GM18907 (cell line): ENCODE measurements at regions not wholly inside any gene's neighbourhood (a gene's known extent, or its start where the extent isn't known, plus 50 kb on each side); places are given as distances from the start of the nearest gene placed in this dataset.

ENCODE experiments used
- ATAC-seq: cut with Tn5 transposase; IDR thresholded peaks from one replicate; pipeline ENCODE4 v1.9.1; 2021; ENCODE audit warnings: mild to moderate bottlenecking, moderate library complexity; ENCODE audit not compliant: unreplicated experiment

DNA sequence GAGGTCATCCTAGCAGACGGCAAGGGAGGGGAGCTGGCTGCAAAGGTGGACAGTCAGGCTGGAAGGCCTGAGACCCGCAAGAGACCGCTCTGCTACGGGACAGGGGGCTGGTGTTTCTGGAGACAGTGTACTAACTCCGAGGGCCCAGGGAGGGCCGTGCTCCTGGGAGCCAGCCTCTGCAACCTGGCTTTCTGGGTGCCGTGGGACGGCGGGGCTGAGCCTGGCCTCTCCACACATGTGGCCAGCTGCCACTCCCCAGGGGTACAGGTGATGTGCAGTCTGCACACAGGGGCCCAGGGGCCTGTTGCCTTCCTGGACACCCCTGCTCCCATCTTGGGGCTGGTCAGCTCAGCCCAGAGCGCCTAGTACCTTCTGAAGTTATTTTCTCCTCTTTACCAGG lies 92.2 kb downstream of the MRPL36 start:
- ATAC-seq: no peak

DNA sequence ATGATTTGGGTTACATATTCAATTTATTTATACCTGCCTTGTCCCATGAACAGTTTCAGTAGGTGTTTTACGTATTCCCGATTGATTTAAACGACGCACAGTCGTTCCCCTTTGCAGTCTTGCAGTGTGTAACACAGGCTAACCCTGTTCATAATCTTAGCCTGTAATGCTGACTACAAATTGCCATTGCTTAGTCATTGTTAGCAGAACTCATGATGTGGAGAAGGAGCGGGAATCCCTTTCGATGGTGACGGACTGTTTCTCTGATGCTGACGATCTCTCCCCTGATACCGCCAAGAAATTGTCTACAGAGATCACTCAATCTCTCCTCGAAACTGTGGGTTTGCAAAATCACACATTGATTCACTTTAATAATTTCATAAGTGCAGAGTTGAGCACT lies 93.2 kb downstream of the MRPL36 start:
- ATAC-seq: no peak

DNA sequence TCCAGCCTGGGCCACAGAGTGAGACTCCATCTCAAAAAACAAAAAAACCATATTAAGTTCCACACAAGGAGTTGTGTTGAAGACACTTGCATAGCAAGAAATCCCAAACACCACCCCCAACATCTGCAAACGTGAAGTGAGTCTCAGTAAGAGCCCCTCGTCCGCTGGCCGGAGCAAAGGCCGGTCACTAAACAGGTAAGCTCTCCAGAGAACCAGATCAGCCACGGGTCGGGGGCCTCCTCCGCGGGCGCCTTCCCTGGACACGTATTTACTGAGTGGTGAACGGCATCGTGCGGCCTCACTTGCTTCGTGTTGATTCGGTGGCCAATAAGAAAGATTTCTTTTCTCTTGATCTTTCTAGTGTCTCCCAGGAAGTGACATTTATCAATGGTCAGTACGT lies 93.6 kb downstream of the MRPL36 start:
- ATAC-seq: no peak

DNA sequence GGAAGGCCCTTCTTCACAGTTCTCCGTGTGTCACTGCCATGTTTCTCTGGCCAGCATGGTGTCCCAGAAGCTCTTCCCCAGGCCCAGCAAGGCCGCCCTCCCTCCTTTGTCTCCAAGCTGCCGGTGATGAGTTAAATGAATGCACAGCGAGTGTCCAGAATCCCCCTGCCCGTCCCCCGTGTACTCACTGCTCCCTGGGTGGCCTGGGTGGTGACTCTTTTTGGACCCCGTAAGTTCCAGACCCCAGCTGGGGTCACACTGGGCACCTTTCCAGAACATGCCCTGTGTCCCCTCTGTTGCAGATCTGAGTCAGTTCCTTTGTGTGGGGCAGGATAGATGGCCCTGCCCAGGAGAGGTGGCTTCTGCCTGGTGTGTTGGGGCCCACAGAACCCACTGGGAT lies 95.0 kb downstream of the MRPL36 start:
- ATAC-seq: no peak

DNA sequence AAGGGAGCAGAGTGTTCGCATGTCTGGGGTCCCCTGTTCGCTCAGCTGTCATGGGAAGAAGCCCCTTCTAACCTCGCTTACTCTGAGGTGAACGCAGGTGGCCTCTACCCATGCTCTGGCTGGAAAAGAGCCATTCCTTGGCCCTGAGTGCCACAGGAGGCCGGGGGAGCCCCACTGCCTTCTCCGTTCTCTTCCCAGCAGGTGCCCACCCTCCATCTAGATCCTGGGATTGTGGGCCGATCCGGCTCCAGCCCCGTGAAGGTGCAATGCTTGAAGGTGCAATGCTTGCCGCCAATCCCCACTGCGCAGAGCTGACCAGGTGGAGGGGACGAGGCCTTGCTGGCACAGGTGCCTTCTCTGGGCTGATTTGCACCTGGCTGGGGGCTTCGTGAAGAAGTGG lies 95.4 kb downstream of the MRPL36 start:
- no peak for ATAC-seq

DNA sequence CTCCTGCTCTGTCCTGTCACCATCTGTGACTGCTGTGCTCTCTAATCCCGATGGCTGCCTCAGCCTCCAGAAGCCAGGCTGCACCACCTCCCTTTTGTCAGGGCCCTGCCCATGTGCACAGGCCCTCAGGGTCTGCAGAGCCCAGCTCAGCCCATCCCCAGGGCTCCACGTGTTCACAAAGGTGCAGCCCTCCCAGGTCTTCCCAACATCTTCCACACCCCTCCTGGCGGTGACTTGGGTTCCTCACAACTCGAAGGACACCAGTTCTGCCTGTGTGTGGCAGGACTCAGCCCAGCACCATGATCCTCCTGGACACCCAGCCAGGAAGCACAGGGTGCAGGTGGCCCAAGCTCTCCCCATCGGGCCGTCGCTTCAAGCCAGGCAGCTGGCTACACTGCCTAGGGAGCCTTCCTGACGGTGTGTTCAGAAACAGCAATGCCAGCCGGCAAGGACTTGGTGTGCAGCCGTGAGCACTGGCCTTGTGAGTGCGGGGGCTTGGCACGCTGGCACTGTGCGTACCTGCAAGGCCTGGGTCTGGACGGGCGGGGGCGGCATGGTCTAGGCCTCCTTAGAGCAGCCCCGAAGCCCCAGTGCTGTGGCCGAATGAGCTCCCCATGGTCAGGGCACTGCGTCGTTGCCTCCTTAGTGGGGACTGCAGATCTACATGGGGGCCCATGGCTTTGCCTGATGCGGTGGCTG lies 96.1 kb downstream of the MRPL36 start:
- no peak for ATAC-seq

DNA sequence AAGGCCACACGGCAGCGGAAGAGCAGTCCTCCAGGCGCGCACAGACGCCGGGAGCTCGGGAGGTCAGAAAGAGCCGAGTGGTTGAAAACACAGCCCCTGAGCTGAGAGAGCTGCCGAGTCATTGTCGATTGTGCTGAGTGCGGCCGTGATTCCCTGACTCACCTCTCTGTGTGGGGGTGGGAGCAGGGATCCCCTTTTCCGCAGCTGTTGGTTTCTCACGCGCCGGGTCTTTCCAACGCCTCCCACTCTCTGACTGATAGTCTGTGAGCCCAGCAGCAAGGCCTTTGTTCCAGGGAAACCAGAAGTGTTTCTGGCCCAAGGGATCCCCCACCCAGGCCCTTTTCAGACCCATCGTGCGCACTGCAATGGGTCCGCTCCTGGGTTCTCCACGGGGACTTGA lies 97.3 kb downstream of the MRPL36 start:
- ATAC-seq: no peak

DNA sequence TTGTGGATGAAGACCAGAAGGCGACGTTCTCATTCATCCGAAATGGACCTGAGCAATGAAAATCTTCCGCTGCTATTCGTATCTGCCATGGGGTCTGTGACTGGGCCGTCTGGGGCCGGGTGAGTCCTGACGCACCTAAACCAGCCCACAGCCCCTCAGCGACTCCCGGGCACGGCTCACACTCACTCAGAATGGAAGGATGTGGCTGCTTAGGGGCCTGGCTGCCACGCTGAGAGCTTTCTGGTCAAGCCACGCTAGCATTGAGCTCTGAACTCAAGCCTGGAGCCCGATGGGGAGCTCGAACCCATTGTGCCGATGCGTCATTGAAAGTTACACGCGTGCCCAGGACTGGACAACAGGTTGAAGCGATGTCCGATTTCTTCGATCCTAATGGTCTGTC lies 97.8 kb downstream of the MRPL36 start:
- no peak for ATAC-seq

DNA sequence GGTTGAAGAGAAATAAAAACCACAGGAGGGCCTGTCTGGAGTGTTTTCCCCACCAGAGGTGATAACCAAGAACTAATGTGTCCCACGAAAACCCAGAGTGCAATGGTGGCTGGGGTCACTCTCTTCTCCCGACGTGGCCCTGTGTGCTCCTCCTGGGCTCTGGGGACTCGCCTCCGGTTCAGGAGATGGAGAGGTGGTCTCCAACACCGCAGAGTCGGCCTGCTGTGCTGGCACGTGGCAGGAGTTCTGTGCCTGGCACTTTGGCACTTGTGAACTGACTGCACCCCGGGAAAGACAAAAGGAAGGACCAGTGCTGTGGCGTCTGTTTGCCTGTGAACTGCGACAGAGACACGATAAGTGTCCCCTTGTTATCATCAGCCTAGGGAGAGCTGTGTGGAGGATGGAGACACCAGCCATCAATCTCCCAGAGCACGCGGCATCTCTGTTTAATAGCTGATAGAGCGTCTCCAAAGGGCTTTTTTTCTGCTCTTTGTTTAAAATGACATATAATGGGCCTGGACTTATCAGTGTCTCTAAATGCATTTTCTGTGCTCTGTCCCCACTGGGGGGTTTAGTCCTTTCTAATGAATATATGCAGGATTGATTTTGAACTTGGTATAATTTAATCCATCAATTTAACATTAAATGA lies 98.3 kb downstream of the MRPL36 start:
- no peak for ATAC-seq

DNA sequence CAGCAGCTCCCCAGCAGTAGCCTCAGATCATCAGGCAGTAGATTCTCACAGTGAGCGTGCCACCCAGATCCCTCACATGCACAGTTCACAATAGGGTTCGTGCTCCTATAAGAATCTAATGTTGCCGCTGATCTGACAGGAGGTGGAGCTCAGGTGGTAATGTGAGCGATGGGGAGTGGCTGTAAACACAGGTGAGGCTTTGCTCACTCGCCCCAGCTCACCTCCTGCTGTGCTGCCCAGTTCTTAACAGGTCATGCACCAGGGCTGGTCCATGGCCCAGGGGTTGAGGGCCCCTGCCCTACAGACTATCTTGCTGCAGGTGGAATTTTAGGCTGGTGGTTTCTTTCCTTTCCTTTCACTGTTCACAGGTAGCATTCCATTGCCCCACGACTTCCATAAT lies 100.2 kb downstream of the MRPL36 start:
- no peak for ATAC-seq

DNA sequence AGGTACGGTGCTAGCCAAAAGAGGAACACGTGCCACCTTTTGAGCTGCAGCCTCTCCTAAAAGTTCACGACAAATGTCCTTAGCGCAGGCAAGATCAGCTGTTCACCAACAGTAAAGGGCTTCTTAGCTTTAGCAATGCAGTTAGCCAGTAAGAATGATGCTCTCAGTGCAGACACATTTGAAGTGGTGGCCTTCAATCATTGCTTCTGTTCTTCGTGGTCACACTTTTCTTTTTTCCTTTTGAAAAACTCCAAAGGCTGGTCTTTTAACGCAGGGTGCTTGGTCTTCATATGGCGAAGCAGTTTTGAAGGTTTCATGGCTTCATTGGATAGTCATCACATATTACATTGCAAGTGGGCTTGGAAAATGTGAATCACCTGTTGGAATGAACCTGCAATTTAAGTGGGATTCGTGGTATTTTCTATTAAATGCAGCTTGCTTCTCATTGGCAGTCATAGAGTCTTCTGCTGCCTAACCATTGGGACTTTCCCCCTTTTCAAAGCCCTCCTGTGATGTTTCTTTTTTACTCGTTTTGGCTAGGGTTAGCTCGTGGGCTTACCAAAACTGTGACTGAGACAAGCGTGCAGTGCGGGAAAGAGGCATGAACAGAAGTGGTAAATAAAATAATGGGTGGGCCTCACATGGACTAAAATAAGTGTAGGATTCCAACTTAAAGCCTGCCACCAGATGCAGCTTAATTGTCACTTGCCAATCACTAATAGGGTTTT lies 100.9 kb downstream of the MRPL36 start:
- ATAC-seq: no peak

DNA sequence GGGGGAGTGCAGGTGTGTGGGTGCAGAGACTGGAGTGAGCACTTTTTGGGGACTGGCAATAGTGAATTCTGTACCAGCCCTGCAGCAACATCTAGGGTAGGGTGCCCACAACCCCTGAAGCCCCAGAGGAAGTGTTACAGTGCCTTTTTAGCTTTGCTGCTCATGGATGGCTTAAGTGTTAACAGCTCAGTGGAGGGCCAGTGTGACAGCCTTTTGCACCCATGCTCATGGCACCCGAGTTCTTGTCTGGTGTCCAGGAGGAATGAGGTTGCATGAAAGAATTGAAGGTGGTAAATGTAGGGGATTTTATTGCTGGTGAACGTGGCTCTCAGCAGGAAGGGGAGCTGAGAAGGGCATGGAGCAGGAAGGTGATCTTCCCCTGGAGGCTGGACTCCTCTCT lies 107.3 kb downstream of the MRPL36 start:
- no peak for ATAC-seq

DNA sequence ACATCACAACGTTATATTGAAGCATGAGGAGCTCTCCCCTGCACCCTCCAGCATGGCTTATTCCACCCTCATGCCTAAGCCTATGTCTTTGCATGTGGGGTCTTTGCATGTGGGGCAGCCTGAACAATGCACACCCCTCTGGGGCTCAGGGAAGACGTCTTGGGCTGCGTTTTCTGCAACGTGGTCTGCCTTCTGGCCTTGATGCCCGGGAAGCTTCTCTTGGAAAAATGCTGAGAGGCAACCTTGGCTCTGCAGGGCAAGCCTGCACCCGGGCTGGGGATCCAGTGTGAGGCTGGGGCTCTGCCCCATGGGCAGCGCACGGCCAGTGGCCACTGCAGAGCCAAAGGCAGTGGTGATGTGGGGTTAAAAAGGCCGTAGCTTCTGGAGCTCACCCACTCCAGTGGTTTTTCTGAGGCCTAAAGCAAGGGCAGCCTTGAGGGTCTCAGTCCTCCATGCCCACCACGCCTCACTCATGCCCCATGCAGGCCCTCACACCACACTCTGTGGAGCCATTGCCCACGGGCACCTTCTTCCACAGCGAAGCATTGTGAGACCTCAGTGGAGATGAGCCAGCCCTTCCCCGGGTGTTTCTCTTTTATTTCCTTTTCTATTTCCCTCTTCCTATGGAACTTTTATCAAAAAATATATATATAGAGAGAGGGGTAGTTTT lies 112.2 kb downstream of the MRPL36 start:
- no peak for ATAC-seq

DNA sequence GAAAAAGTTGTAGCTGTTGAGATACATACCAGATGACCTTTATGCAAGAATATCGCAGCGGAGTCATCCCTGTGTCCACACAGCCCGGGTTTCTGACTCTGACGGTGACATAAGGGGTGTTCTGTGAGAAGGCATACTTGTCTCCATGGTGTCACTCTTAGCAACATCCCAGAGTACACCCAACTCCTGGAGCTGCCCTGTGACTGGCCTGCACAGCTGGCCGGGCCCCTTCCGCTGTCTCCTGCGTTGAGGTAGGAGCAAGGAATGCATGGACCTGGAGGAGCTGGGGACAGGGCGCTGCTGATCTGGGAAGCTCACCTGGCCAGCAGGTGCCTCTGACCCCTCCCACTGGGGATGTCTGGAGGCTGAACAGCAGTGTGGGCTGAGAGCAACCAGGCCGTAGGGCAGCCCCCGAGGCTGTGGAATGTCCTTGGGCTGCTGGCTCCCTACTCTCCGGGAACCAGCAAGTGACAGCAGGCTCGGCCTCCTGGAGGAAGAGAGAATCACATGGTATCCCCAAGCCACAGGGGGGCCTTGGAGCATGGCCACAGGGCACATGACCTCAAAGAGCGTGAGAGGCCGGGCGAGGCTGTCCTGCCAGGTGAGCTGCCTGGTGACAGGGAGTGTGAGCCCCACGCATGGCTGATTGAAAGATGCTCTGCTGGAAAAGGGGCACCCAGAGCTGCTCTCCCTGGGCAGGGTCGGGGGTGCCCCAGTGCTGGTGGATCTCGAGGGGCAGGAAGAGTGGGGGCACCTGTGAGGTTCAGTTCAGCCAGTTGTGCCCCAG lies 113.4 kb downstream of the MRPL36 start:
- ATAC-seq: no peak

DNA sequence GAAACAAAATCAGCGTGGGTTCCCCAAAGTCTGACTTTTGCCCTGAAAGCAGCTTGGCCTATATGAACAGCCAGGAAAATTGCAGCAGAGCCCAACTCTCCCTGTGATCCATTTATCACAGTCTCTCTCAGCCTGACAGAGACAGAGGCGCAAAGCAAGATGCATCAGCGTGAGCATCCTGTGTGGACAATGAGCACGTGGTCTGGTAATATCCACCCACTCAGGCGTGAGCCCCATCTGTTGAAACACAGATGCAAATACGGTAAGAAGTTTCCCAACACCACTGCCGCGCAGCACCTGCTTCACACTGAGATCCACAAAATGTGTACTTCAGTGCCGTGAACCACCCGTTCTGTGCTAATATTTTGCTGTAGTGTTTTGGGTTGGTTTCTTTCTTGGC lies 114.6 kb downstream of the MRPL36 start:
- no peak for ATAC-seq

DNA sequence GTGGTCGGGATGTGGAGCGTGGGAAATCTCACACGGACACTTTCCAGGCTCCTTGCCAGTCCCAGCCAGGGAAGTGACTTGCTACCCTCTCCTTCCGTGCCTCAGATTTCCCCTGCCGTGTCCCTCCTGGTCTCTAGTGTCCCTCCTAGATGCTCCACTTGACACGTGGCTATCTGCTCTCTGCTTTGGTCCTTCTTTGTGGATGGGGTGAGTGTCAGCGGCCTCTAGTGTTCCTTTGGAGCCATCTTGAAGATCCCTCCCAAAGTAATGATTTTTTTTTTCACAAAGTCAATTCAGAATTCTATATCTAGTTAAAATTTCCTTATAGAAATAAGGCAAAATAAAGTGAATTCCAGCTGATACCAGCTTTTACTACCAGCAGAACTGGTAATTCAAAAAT lies 117.7 kb downstream of the MRPL36 start:
- ATAC-seq: no peak

DNA sequence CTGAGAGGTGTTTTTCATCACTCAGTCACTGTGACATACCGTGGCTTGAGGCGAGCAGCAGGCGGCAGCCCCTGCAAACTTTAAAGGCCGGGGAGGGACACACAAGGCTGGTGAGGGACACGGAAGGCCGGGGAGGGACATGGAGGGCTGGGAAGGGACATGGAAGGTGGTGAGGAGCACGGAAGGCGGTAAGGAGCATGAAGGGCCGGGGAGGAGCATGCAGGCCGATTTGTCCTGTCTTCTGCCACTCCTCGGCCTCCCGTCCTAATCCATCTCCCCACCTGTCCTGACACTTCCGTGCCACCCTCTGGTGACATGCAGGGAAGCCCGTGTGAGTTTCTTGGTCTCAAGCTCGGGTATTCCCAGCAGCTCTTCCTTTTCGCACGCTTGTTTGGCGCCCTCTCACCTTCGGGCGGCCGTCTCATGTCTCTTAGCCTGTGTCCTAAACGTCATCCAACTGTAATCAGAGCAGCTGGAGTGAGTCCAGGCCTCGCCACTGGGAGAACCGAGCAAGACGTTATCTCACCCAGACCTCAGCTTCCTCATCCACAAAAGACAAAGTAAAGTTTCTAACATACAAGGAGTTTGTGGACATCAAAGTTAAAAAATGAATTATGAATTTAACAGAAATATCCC lies 126.5 kb downstream of the MRPL36 start:
- ATAC-seq: no peak

DNA sequence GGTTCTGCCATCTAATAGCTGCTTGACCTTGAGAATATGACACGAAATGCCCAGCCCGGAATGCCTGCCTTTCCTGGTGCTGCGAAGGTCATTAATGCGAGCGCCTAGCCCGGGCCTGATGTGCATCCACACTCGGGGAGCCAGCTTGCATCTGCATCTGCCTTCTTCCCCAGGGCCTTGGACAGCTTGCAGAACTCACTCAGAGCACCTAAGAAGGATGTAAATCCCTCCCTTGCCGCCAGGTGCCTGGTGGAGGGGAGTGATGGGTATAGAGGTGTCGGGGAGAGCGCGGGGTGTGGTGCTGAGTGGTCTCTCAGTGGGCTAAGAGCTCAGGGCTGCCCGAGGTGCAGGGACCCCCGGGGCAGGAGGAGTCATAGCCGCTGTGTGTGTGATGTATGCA lies 127.2 kb downstream of the MRPL36 start:
- no peak for ATAC-seq

DNA sequence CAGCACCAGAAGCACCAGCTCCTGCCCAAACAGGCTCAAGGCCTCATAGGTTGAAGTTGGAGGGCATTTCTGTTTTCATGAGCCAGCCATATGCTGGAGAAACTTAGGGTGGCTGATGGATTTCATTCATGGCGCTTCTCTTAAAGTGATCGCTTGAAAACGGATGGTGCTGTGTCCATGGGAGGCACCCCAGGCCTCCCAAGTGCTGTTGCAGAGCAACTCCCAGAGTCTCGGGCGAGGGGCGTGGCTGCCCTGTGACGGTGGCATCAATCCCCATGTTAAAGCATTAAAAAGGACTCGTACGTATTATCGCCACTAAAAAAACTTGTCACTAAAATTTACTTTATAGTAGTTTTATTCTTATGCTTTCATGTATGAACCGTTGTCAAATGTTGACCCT lies 128.3 kb downstream of the MRPL36 start:
- no peak for ATAC-seq

DNA sequence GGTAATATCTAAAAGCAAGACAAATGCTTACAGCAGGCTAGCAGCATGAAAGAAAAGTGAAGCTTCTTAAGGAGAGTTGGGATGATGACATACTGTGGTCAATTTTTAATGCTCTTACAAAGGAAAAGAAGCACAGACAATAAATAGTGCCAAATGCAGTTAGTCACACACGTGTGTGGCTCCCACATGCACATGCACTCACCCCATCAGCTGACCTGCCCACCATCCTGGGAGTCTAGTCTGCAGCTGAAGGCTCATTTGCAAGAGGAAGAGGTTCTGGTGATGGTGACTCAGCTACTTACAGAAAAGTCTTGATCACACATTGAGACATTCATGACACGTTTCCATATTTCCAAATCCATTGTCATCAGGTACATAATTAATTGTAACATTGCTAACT lies 129.3 kb downstream of the MRPL36 start:
- no peak for ATAC-seq
